Transverse colon (tissue), 4 donors: ENCODE measurements at regions not wholly inside any gene's neighbourhood (a gene's known extent, or its start where the extent isn't known, plus 50 kb on each side); places are given as distances from the start of the nearest gene placed in this dataset.

ENCODE experiments used
- DNase-seq: peaks from one replicate; pipeline ENCODE4 v3.0.0-alpha.2; 2019
- H3K27ac ChIP-seq, 4 donors: fragments of 200-600 bp; sonication (generic); 2 replicates each; pipeline ENCODE4 v1.5.1; 2016 to 2018; ENCODE audit warnings: inconsistent platforms in 4 of 4
- H3K27me3 ChIP-seq: fragments of 200-600 bp; sonication (generic); 2 replicates; pipeline ENCODE4 v1.5.1; 2017; ENCODE audit warnings: inconsistent platforms
- H3K36me3 ChIP-seq, 4 donors: fragments of 200-600 bp; sonication (generic); 2 replicates each; pipeline ENCODE4 v1.5.1; 2017 to 2019; ENCODE audit warnings: inconsistent platforms in 4 of 4
- H3K4me1 ChIP-seq, 4 donors: fragments of 200-600 bp; sonication (generic); 2 replicates each; pipeline ENCODE4 v1.5.1; 2017 to 2020; ENCODE audit warnings: inconsistent platforms in 4 of 4
- H3K4me3 ChIP-seq, 4 donors: fragments of 200-600 bp; sonication (generic); 1 replicate in 1 of 4; 2 replicates in 3 of 4; pipeline versions ENCODE4 v1.5.1 to v1.6.1; 2017 to 2019; ENCODE audit warnings: inconsistent platforms in 4 of 4
- H3K9me3 ChIP-seq, 2 donors: fragments of 200-600 bp; sonication (generic); 2 replicates each; pipeline ENCODE4 v1.5.1; 2017 to 2019; ENCODE audit warnings: inconsistent platforms in 2 of 2
- CTCF ChIP-seq, 5 experiments: fragments of 200-600 bp in 3 of 5; fragments of 450-650 bp in 2 of 5; sonication (generic) in 3 of 5; IDR thresholded peaks; 1 replicate in 2 of 5; 2 replicates in 3 of 5; pipeline ENCODE4 v1.5.1; 2016 to 2017; ENCODE audit warnings: antibody characterized with exemption in 5 of 5, inconsistent platforms in 3 of 5, mild to moderate bottlenecking in 2 of 5, moderate library complexity in 1 of 5
- EP300 ChIP-seq: sonication (generic); formaldehyde crosslinking; IDR thresholded peaks from one replicate; pipeline ENCODE4 v1.6.1; 2017; ENCODE audit warnings: antibody characterized with exemption, low read depth
- POLR2A ChIP-seq: fragments of 450-650 bp; IDR thresholded peaks from one replicate; pipeline ENCODE4 v1.6.1; 2016; ENCODE audit warnings: antibody characterized with exemption, mild to moderate bottlenecking, moderate library complexity
- POLR2AphosphoS5 ChIP-seq, 3 donors: sonication (generic); formaldehyde crosslinking; IDR thresholded peaks; one replicate each; pipeline ENCODE4 v1.6.1; 2016; ENCODE audit warnings: antibody characterized with exemption in 3 of 3
- WGBS, 2 donors: methylation state at CpG; one replicate each; pipeline ENCODE4 v1.1.5; 2018; ENCODE audit warnings: low coverage in 1 of 2; 5-methylcytosine and 5-hydroxymethylcytosine counted together
- in situ Hi-C, 4 donors: fragments of 200-750 bp; cut with MboI; loops; one replicate each; pipeline versions ENCODE4 v1.15.0 to v1.15.1; 2017; ENCODE audit warnings: low sequenced_read_pairs in 3 of 4, low pct_ligation_motif_present in 1 of 4, low pct_unique_long_range_greater_than_20kb in 1 of 4
- intact Hi-C: fragments of 100-400 bp; cut with DNase I; formaldehyde crosslinking; loops from one replicate; pipeline ENCODE4 v1.15.1; 2023; ENCODE audit warnings: low total_unique reads

DNA sequence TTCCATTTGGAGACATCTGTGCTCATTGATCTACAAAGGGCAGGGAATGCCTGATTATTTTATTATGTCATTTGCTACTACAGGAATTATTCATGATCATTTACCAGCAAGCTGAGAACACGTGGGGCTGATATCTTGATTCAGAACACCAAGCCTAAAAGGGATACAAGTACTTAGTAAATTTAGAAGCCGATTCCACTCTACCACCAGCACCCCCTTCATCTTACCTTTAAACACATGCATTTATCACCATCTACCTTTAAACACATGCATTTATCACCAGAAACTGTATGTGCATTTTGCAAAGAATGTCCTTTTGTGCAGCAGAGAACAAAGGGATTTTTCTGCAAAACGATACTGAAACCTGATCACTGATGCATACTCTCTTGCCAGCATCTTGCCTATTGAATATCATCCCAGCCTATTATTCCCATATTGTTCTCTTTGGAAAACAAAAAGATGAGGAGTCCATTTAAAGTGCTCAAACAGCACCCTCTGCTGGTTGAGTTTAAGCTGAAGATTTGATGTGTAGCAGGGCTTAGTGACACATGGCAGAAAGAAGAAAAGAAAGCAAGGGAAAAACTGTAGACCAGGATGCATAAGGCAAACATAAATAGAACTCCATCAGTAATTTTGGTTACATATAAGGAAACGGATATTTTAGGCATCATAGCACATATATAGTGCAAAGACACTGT lies 132.6 kb upstream of the PLEKHG7 start:
- intact Hi-C loops (loop anchor here (5.0 to 10.0 kb wide), 2 partner anchors 415 to 1188 kb away; no protein-coding TSS in a partner anchor), in situ Hi-C loops (loop anchor here (5.0 to 25.0 kb wide), 6 partner anchors 433 to 1195 kb away; partner anchors contain the start of gene BTG1 (in 2 of the 4))
- WGBS, 2 donors: 5 to 10% methylated on average over 4 of the region's 4 CpGs

GRCh38 chr12:92568691-92569090 lies 134.1 kb upstream of the PLEKHG7 start:
- H3K27ac ChIP-seq: no peak overlapping the region
- no peak for TF ChIP-seq EP300
- TF ChIP-seq POLR2A: no peak
- no peak for TF ChIP-seq POLR2AphosphoS5 (IDR thresholded peaks at IDR 0.05)
- no peak for TF ChIP-seq CTCF (IDR thresholded peaks at IDR 0.05)
- in situ Hi-C loops (loop anchor here (5.0 to 25.0 kb wide), 5 partner anchors 104 to 756 kb away; partner anchors contain the start of gene BTG1 (in 4 of the 4)), intact Hi-C loops (loop anchor here (10.0 kb wide), 1 partner anchor 324 kb away; no protein-coding TSS in a partner anchor)
- no peaks in the 10 kb centered on the region for H3K9me3 ChIP-seq
- no peaks in the 10 kb centered on the region for H3K27me3 ChIP-seq
- WGBS, 2 donors: 70 to 72% methylated on average over 2 of the region's 2 CpGs
- H3K4me3 ChIP-seq: no peak overlapping the region
- DNase-seq: no peak
- H3K4me1 ChIP-seq: peaks cover 0 to 11% (median 4%) of the 10 kb centered on the region in 4 donors
- no peaks in the 10 kb centered on the region for H3K36me3 ChIP-seq

More for the DNA sequence above, 132.6 kb upstream of the PLEKHG7 start:
- TF ChIP-seq CTCF (IDR thresholded peaks at IDR 0.05) (peak; percentile 76 to 94 (median 81)), EP300 (no peak), POLR2AphosphoS5 (IDR thresholded peaks at IDR 0.05) (peak in 1 of 3 donors; percentile 24)
- no peaks in the 10 kb centered on the region for H3K27me3 ChIP-seq
- no peaks in the 10 kb centered on the region for H3K36me3 ChIP-seq
- H3K4me1 ChIP-seq: peaks cover 0 to 20% (median 5%) of the 10 kb centered on the region in 4 donors
- DNase-seq: peak; percentile 64
- H3K27ac ChIP-seq: no peak overlapping the region
- no peaks in the 10 kb centered on the region for H3K9me3 ChIP-seq
- H3K4me3 ChIP-seq: no peak overlapping the region

- Histone ChIP-seq H3K4me3 (no peak overlapping the region), H3K27me3 (no peaks in the 10 kb centered on the region), H3K36me3 (no peaks in the 10 kb centered on the region), H3K27ac (no peak overlapping the region), H3K4me1 (peaks cover 0 to 23% (median 10%) of the 10 kb centered on the region in 4 donors), H3K9me3 (no peaks in the 10 kb centered on the region)
- no peak for TF ChIP-seq CTCF (IDR thresholded peaks at IDR 0.05)
- TF ChIP-seq EP300: no peak
- TF ChIP-seq POLR2A: no peak
- TF ChIP-seq POLR2AphosphoS5 (IDR thresholded peaks at IDR 0.05): no peak
- DNase-seq: no peak
- in situ Hi-C loops: loop anchor here (5.0 to 25.0 kb wide), 5 partner anchors 102 to 754 kb away; partner anchors contain the start of gene BTG1 (in 4 of the 4)
- intact Hi-C loops: loop anchor here (10.0 kb wide), 1 partner anchor 322 kb away; no protein-coding TSS in a partner anchor
These were observed 136.3 kb upstream of the PLEKHG7 start for GRCh38 chr12:92566448-92567019.

DNA sequence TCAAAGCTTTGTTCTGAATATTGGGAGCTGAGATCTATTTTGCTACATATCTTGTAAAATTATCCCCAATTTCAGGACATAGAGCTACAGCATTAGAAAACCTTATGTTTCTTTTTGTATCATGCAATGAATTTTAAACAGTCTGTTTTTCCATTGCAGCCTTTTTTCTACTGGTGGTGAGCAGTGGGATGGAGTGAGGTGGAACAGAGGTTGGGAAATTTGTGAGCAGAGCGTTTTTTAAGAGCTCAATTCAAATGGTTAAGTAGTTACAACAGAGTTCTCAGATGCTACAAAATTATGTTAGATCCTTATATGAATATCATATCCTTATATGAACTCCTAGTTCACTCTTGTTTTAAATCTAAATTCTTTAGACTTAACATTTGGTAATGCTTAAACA lies 139.0 kb upstream of the PLEKHG7 start:
- DNase-seq: no peak
- in situ Hi-C loops (loop anchor here (10.0 to 25.0 kb wide), 4 partner anchors 99 to 752 kb away; partner anchors contain the start of gene BTG1 (in 3 of the 4)), intact Hi-C loops (loop anchor here (10.0 kb wide), 1 partner anchor 319 kb away; no protein-coding TSS in a partner anchor)
- Histone ChIP-seq H3K4me1 (peaks cover 3 to 24% (median 8%) of the 10 kb centered on the region in 4 donors), H3K36me3 (no peaks in the 10 kb centered on the region), H3K4me3 (no peak overlapping the region), H3K27ac (no peak overlapping the region), H3K27me3 (no peaks in the 10 kb centered on the region), H3K9me3 (no peaks in the 10 kb centered on the region)
- WGBS, 2 donors: 34 to 57% methylated on average over 1 of the region's 1 CpG
- TF ChIP-seq CTCF (IDR thresholded peaks at IDR 0.05): no peak
- no peak for TF ChIP-seq POLR2A
- no peak for TF ChIP-seq EP300
- no peak for TF ChIP-seq POLR2AphosphoS5 (IDR thresholded peaks at IDR 0.05)
